H9 (cell line): ENCODE measurements at regions not wholly inside any gene's neighbourhood (a gene's known extent, or its start where the extent isn't known, plus 50 kb on each side); places are given as distances from the start of the nearest gene placed in this dataset.

Experiments
- DNase-seq: peaks from one replicate; pipeline ENCODE4 v3.0.0-alpha.2; 2017
- H2AFZ ChIP-seq: one replicate; pipeline ENCODE4 v1.6.1; 2013; ENCODE audit warnings: mild to moderate bottlenecking, low read length, control low read depth, moderate library complexity
- H2AK5ac ChIP-seq: 2 replicates; pipeline ENCODE4 v1.6.1; 2013; ENCODE audit warnings: low read length, control low read depth, mixed read lengths; ENCODE audit not compliant: insufficient read length
- H2BK120ac ChIP-seq: one replicate; pipeline ENCODE4 v1.6.1; 2013; ENCODE audit warnings: low read depth, mild to moderate bottlenecking, low read length, control low read depth, inconsistent platforms; ENCODE audit not compliant: poor library complexity, severe bottlenecking
- H2BK12ac ChIP-seq: 2 replicates; pipeline ENCODE4 v1.6.1; 2013; ENCODE audit warnings: low read length, control low read depth, mixed read lengths, low read depth; ENCODE audit not compliant: insufficient read length
- H2BK15ac ChIP-seq: 2 replicates; pipeline ENCODE4 v1.6.1; 2013; ENCODE audit warnings: low read depth, low read length, control low read depth
- H2BK20ac ChIP-seq: one replicate; pipeline ENCODE4 v1.6.1; 2013; ENCODE audit warnings: low read depth, mild to moderate bottlenecking, low read length, control low read depth, inconsistent platforms; ENCODE audit not compliant: poor library complexity, severe bottlenecking
- H2BK5ac ChIP-seq: 2 replicates; pipeline ENCODE4 v1.6.1; 2013; ENCODE audit warnings: low read length, control low read depth, mixed read lengths; ENCODE audit not compliant: insufficient read length
- H3K14ac ChIP-seq: 2 replicates; pipeline ENCODE4 v1.6.1; 2013; ENCODE audit warnings: low read length, control low read depth; ENCODE audit not compliant: insufficient read depth
- H3K18ac ChIP-seq: 2 replicates; pipeline ENCODE4 v1.6.1; 2013; ENCODE audit warnings: low read depth, mild to moderate bottlenecking, mixed read lengths, low read length, control low read depth; ENCODE audit not compliant: insufficient read length
- H3K23ac ChIP-seq: 2 replicates; pipeline ENCODE4 v1.6.1; 2013; ENCODE audit warnings: low read length, control low read depth, mixed read lengths, low read depth; ENCODE audit not compliant: insufficient read length
- H3K23me2 ChIP-seq: 2 replicates; pipeline ENCODE4 v1.6.1; 2013; ENCODE audit warnings: low read depth, mild to moderate bottlenecking, mixed read lengths, low read length, control low read depth; ENCODE audit not compliant: insufficient read length, poor library complexity, severe bottlenecking
- H3K27ac ChIP-seq: 2 replicates; pipeline ENCODE4 v1.5.1; 2013; ENCODE audit warnings: low read length, control low read depth, mixed read lengths, low read depth; ENCODE audit not compliant: insufficient read length
- H3K27me3 ChIP-seq: 2 replicates; pipeline ENCODE4 v1.6.1; 2013; ENCODE audit warnings: low read length, control low read depth, inconsistent platforms; ENCODE audit not compliant: insufficient read depth
- H3K4ac ChIP-seq: 2 replicates; pipeline ENCODE4 v1.6.1; 2013; ENCODE audit warnings: low read depth, mild to moderate bottlenecking, control low read depth, inconsistent platforms, low read length, moderate library complexity
- H3K4me1 ChIP-seq: 2 replicates; pipeline ENCODE4 v1.6.1; 2013; ENCODE audit warnings: low read length, control low read depth, inconsistent platforms; ENCODE audit not compliant: insufficient read depth
- H3K4me2 ChIP-seq: 2 replicates; pipeline ENCODE4 v1.6.1; 2013; ENCODE audit warnings: low read length, control low read depth, mixed read lengths; ENCODE audit not compliant: insufficient read length, insufficient read depth
- H3K56ac ChIP-seq: 2 replicates; pipeline ENCODE4 v1.6.1; 2013; ENCODE audit warnings: low read depth, mild to moderate bottlenecking, mixed read lengths, low read length, control low read depth; ENCODE audit not compliant: insufficient read length
- H3K79me1 ChIP-seq: 2 replicates; pipeline ENCODE4 v1.6.1; 2013; ENCODE audit warnings: low read depth, mild to moderate bottlenecking, moderate library complexity, low read length, control low read depth, inconsistent platforms; ENCODE audit not compliant: insufficient read depth, poor library complexity, severe bottlenecking
- H3K79me2 ChIP-seq: 2 replicates; pipeline ENCODE4 v1.6.1; 2013; ENCODE audit warnings: low read length, control low read depth, inconsistent platforms; ENCODE audit not compliant: insufficient read depth
- H3K9ac ChIP-seq: 2 replicates; pipeline ENCODE4 v1.6.1; 2013; ENCODE audit warnings: low read length, control low read depth, mixed read lengths; ENCODE audit not compliant: insufficient read length; ENCODE audit errors: extremely low read depth
- H3K9me3 ChIP-seq: one replicate; pipeline ENCODE4 v1.6.1; 2013; ENCODE audit warnings: low read depth, low read length, inconsistent platforms; ENCODE audit not compliant: control insufficient read depth
- H3T11ph ChIP-seq: one replicate; pipeline ENCODE4 v1.6.1; 2013; ENCODE audit warnings: mild to moderate bottlenecking, low read length, control low read depth, inconsistent platforms
- H4K20me1 ChIP-seq: one replicate; pipeline ENCODE4 v1.6.1; 2013; ENCODE audit not compliant: control insufficient read depth, insufficient read length, insufficient read depth
- H4K5ac ChIP-seq: 2 replicates; pipeline ENCODE4 v1.6.1; 2013; ENCODE audit warnings: low read depth, mild to moderate bottlenecking, mixed read lengths, low read length, control low read depth; ENCODE audit not compliant: insufficient read length
- H4K8ac ChIP-seq: replicated peaks from 2 replicates; pipeline ENCODE4 v1.6.1; 2013; ENCODE audit warnings: low read length, control low read depth, mixed read lengths, low read depth; ENCODE audit not compliant: insufficient read length
- H4K91ac ChIP-seq: 2 replicates; pipeline ENCODE4 v1.6.1; 2013; ENCODE audit warnings: low read depth, mild to moderate bottlenecking, moderate library complexity, mixed read lengths, low read length, control low read depth; ENCODE audit not compliant: insufficient read length
- H3K27ac Mint-ChIP-seq, 3 experiments: 2 replicates in 2 of 3; 3 replicates in 1 of 3; pipeline ENCODE4 v1.8.0; 2020 to 2021; ENCODE audit warnings: mixed read lengths in 3 of 3, mild to moderate bottlenecking in 1 of 3, moderate library complexity in 1 of 3
- H3K27me3 Mint-ChIP-seq: 2 replicates; pipeline ENCODE4 v1.8.0; 2021; ENCODE audit warnings: low read depth, mild to moderate bottlenecking, moderate library complexity, mixed read lengths
- H3K36me3 Mint-ChIP-seq, 3 experiments: 2 replicates in 2 of 3; 3 replicates in 1 of 3; pipeline ENCODE4 v1.8.0; 2020 to 2021; ENCODE audit warnings: low read depth in 3 of 3, mixed read lengths in 3 of 3; ENCODE audit not compliant: insufficient read depth in 1 of 3
- H3K4me1 Mint-ChIP-seq, 2 experiments: 2 replicates each; pipeline ENCODE4 v1.8.0; 2020; ENCODE audit warnings: mixed read lengths in 2 of 2
- H3K4me3 Mint-ChIP-seq, 2 experiments: 2 replicates in 1 of 2; 3 replicates in 1 of 2; pipeline ENCODE4 v1.8.0; 2020 to 2021; ENCODE audit warnings: mild to moderate bottlenecking in 2 of 2, mixed read lengths in 2 of 2, moderate library complexity in 1 of 2
- H3K9me3 Mint-ChIP-seq, 2 experiments: 2 replicates in 1 of 2; 3 replicates in 1 of 2; pipeline ENCODE4 v1.8.0; 2020; ENCODE audit warnings: mild to moderate bottlenecking in 2 of 2, mixed read lengths in 2 of 2, moderate library complexity in 1 of 2
- WGBS: extraction: QIAGEN DNeasy Blood & Tissue Kit; methylation state at CpG from one replicate; pipeline ENCODE4 v1.1.7; 2013; ENCODE audit warnings: missing lambda C conversion rate, low lambda C conversion rate, mixed read lengths; ENCODE audit not compliant: insufficient read length; ENCODE audit errors: extremely low coverage; 5-methylcytosine and 5-hydroxymethylcytosine counted together
- TF ChIP-seq, protein P1 (sequence below): fragments of 200-600 bp; sonication (generic); conservative IDR thresholded peaks from 3 replicates; pipeline ENCODE4 v1.8.0; 2021; ENCODE audit warnings: antibody characterized with exemption, mild to moderate bottlenecking

DNA sequence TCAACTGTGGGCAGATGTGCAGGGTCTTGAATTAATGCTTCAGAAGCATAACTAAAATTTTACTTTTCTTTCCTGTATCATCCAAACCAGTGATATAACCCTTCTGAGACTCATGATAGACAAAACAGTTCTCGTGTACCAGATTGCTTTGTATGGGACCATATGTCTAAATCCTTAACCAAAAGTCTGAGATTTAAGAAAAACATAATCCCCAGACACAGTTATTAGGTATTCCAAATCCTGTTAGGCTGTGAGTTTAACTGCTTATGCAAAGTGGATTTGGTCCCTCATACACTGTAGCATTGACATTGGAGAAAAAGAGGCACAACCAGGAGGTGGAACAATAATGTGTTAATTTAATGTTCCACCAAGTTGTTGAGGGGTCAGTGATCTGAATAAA, 235.0 kb downstream of the PMAIP1 start:
- no peak overlapping the region for H2BK15ac ChIP-seq

More for the DNA sequence above, 235.0 kb downstream of the PMAIP1 start:
- H4K5ac ChIP-seq, result no peak overlapping the region
- no peak overlapping the region for H2AK5ac ChIP-seq
- Mint-ChIP-seq H3K4me3 (no peak overlapping the region), H3K27ac (no peak overlapping the region), H3K9me3 (peaks cover 4 to 7% of the 10 kb centered on the region in 2 experiments; a peak in 2 of 5 replicates), H3K4me1 (peaks cover 4% of the 10 kb centered on the region in 2 experiments; a peak in 2 of 4 replicates), H3K27me3 (no peaks in the 10 kb centered on the region), H3K36me3 (peaks cover 0 to 2% (median 0%) of the 10 kb centered on the region in 3 experiments; a peak in 1 of 7 replicates)
- no peaks in the 10 kb centered on the region for H3K79me1 ChIP-seq
- TF ChIP-seq, protein P1, sequence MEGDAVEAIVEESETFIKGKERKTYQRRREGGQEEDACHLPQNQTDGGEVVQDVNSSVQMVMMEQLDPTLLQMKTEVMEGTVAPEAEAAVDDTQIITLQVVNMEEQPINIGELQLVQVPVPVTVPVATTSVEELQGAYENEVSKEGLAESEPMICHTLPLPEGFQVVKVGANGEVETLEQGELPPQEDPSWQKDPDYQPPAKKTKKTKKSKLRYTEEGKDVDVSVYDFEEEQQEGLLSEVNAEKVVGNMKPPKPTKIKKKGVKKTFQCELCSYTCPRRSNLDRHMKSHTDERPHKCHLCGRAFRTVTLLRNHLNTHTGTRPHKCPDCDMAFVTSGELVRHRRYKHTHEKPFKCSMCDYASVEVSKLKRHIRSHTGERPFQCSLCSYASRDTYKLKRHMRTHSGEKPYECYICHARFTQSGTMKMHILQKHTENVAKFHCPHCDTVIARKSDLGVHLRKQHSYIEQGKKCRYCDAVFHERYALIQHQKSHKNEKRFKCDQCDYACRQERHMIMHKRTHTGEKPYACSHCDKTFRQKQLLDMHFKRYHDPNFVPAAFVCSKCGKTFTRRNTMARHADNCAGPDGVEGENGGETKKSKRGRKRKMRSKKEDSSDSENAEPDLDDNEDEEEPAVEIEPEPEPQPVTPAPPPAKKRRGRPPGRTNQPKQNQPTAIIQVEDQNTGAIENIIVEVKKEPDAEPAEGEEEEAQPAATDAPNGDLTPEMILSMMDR, result no peak
- H3K27ac ChIP-seq, result no peak overlapping the region
- no peak overlapping the region for H2BK5ac ChIP-seq
- H3K4ac ChIP-seq, result no peak overlapping the region
- no peak overlapping the region for H3K56ac ChIP-seq
- no peak overlapping the region for H4K91ac ChIP-seq
- no peaks in the 10 kb centered on the region for H3K23me2 ChIP-seq
- H3K23ac ChIP-seq, result no peak overlapping the region
- no peak overlapping the region for H3T11ph ChIP-seq
- H3K4me2 ChIP-seq, result no peak overlapping the region
- no CpG with 5 or more reads among the region's 1 CpG for WGBS
- H3K9ac ChIP-seq, result no peak overlapping the region
- no peak overlapping the region for H3K18ac ChIP-seq
- no peak overlapping the region for H4K8ac ChIP-seq
- H3K27me3 ChIP-seq, result no peaks in the 10 kb centered on the region
- no peak overlapping the region for H2AFZ ChIP-seq
- no peaks in the 10 kb centered on the region for H4K20me1 ChIP-seq
- H2BK120ac ChIP-seq, result no peak overlapping the region
- H2BK20ac ChIP-seq, result no peak overlapping the region
- DNase-seq, result no peak
- no peak overlapping the region for H3K14ac ChIP-seq
- no peaks in the 10 kb centered on the region for H3K9me3 ChIP-seq
- no peaks in the 10 kb centered on the region for H3K4me1 ChIP-seq
- no peak overlapping the region for H2BK12ac ChIP-seq
- H3K79me2 ChIP-seq, result no peaks in the 10 kb centered on the region
